K562 (cell line): ENCODE measurements at regions not wholly inside any gene's neighbourhood (a gene's known extent, or its start where the extent isn't known, plus 50 kb on each side); places are given as distances from the start of the nearest gene placed in this dataset.

Experiments
- ATAC-seq: fragments of 200-7000 bp; cut with Tn5 transposase; 3 replicates; pipeline ENCODE4 v1.9.1; 2020; ENCODE audit warnings: moderate library complexity
- BruUV-seq: library from RNA; stranded (reverse); fragments of 400-500 nt; replicated peaks from 2 replicates; lab custom pipeline; 2021; lab: Mats Ljungman, UMichigan
- CTCF ChIA-PET: fragments of 300-600 bp; formaldehyde crosslinking; extraction: SDS; loops from one replicate; lab custom pipeline; 2021; ENCODE audit warnings: low intra/inter-chr PET ratio; lab: Yijun Ruan, JAX
- POLR2A ChIA-PET: fragments of 300-600, 350-650 bp; sonication (Branson Sonifier 250); formaldehyde crosslinking; extraction: SDS; loops from one replicate; lab custom pipeline; 2021; ENCODE audit warnings: antibody characterized with exemption, inconsistent platforms; lab: Yijun Ruan, JAX
- DNase-seq, 4 experiments: peaks; one replicate each; pipeline versions ENCODE4 v3.0.0 to v3.0.0-alpha.2; 2011 to 2018; ENCODE audit warnings: low spot score in 3 of 4, mixed read lengths in 3 of 4; ENCODE audit errors: extremely low read depth in 1 of 4
- FAIRE-seq: peaks from 2 replicates; lab custom pipeline; 2011; peaks lifted over from hg19 to GRCh38; lab: Jason Lieb, UNC
- H2AFZ ChIP-seq: 2 replicates; pipeline ENCODE4 v1.6.0; 2011; ENCODE audit warnings: low read depth, low read length, control low read depth, inconsistent platforms
- H3K27ac ChIP-seq: fragments of 200-600 bp; 3 replicates; pipeline ENCODE4 v1.8.0; 2011; ENCODE audit warnings: low read depth, mild to moderate bottlenecking, control low read depth, inconsistent platforms, low read length, moderate library complexity, mixed read lengths; ENCODE audit errors: extremely low read depth
- H3K27me3 ChIP-seq, 2 experiments: fragments of 300-600 bp in 1 of 2; 2 replicates in 1 of 2; 3 replicates in 1 of 2; pipeline versions ENCODE4 v1.6.0 to v1.8.0; 2011; ENCODE audit warnings: inconsistent platforms in 2 of 2, low read length in 2 of 2, mild to moderate bottlenecking in 1 of 2, mixed read lengths in 1 of 2, moderate library complexity in 1 of 2; ENCODE audit not compliant: control insufficient read depth in 2 of 2, insufficient read depth in 2 of 2
- H3K36me3 ChIP-seq: fragments of 300-600 bp; 3 replicates; pipeline ENCODE4 v1.8.0; 2011; ENCODE audit warnings: mild to moderate bottlenecking, low read length, inconsistent platforms; ENCODE audit not compliant: control insufficient read depth, insufficient read depth
- H3K4me1 ChIP-seq, 2 experiments: fragments of 200-600 bp in 1 of 2; replicated peaks in 1 of 2; 2 replicates in 1 of 2; 3 replicates in 1 of 2; pipeline versions ENCODE4 v1.5.1 to v1.8.0; 2011; ENCODE audit warnings: inconsistent platforms in 2 of 2, low read length in 2 of 2, mild to moderate bottlenecking in 1 of 2, mixed read lengths in 1 of 2, moderate library complexity in 1 of 2; ENCODE audit not compliant: control insufficient read depth in 2 of 2, insufficient read depth in 2 of 2
- H3K4me2 ChIP-seq: 2 replicates; pipeline ENCODE4 v1.6.1; 2011; ENCODE audit warnings: low read length, control low read depth, inconsistent platforms, mixed read lengths; ENCODE audit not compliant: insufficient read depth
- H3K4me3 ChIP-seq: fragments of 200-600 bp; sonication (generic), shearing (Covaris generic); 2 replicates; pipeline ENCODE4 v1.5.1; 2016; ENCODE audit warnings: control low read depth, inconsistent platforms
- H3K79me2 ChIP-seq: fragments of 200-600 bp; 3 replicates; pipeline ENCODE4 v1.8.0; 2011; ENCODE audit warnings: low read length, inconsistent platforms; ENCODE audit not compliant: control insufficient read depth, insufficient read depth
- H3K9ac ChIP-seq, 2 experiments: 2 replicates each; pipeline versions ENCODE4 v1.6.0 to v1.6.1; 2011; ENCODE audit warnings: low read depth in 2 of 2, low read length in 2 of 2, control low read depth in 1 of 2, inconsistent platforms in 1 of 2, mild to moderate bottlenecking in 1 of 2, mixed read lengths in 1 of 2; ENCODE audit not compliant: insufficient read depth in 1 of 2
- H3K9me1 ChIP-seq: one replicate; pipeline ENCODE4 v1.6.0; 2011; ENCODE audit warnings: inconsistent platforms, mild to moderate bottlenecking, low read length, moderate library complexity; ENCODE audit not compliant: control insufficient read depth, insufficient read depth
- H3K9me3 ChIP-seq: replicated peaks from 2 replicates; pipeline ENCODE4 v1.5.1; 2011; ENCODE audit warnings: low read depth, low read length, inconsistent platforms; ENCODE audit not compliant: control insufficient read depth, insufficient read depth
- H4K20me1 ChIP-seq: replicated peaks from 2 replicates; pipeline ENCODE4 v1.6.1; 2011; ENCODE audit warnings: low read length, inconsistent platforms, mixed read lengths; ENCODE audit not compliant: control insufficient read depth, insufficient read depth
- ARID3A ChIP-seq: IDR thresholded peaks from 2 replicates; pipeline ENCODE4 v1.6.1; 2012; ENCODE audit warnings: low read depth, low read length, improper control_type of control experiment, borderline replicate concordance
- BRD4 ChIP-seq: fragments of 200-600 bp; sonication (generic); IDR thresholded peaks from 2 replicates; pipeline ENCODE4 v1.6.1; 2017; ENCODE audit warnings: inconsistent platforms
- DLX4 ChIP-seq: fragments of 250-450 bp; sonication (Bioruptor Pico); IDR thresholded peaks from 2 replicates; pipeline ENCODE4 v1.6.1; 2021; ENCODE audit warnings: mild to moderate bottlenecking
- E4F1 ChIP-seq: fragments of 250-450 bp; sonication (Bioruptor Pico); IDR thresholded peaks from 2 replicates; pipeline ENCODE4 v1.5.0; 2021; ENCODE audit warnings: mild to moderate bottlenecking, borderline replicate concordance
- HDAC1 ChIP-seq, 2 experiments: fragments of 450-650 bp; IDR thresholded peaks; 2 replicates each; pipeline ENCODE4 v1.6.1; 2016 to 2017; ENCODE audit warnings: inconsistent platforms in 1 of 2, mild to moderate bottlenecking in 1 of 2, moderate library complexity in 1 of 2
- JUND ChIP-seq, 2 experiments: IDR thresholded peaks; 2 replicates in 1 of 2; 3 replicates in 1 of 2; pipeline ENCODE4 v1.6.1; 2011; ENCODE audit warnings: borderline replicate concordance in 2 of 2, low read depth in 2 of 2, low read length in 2 of 2, improper control_type of control experiment in 1 of 2, missing biosample characterization in 1 of 2, missing genetic modification characterization in 1 of 2, missing genetic modification reagents in 1 of 2
- KLF6 ChIP-seq: fragments of 250-450 bp; sonication (Bioruptor Pico); IDR thresholded peaks from 2 replicates; pipeline ENCODE4 v1.4.0; 2020; ENCODE audit warnings: mild to moderate bottlenecking, moderate library complexity, borderline replicate concordance
- MCM5 ChIP-seq: fragments of 450-650 bp; IDR thresholded peaks from 2 replicates; pipeline ENCODE4 v1.6.1; 2016; ENCODE audit warnings: low read depth
- MYC ChIP-seq, 2 experiments: fragments of 250-450 bp in 1 of 2; sonication (Bioruptor Pico) in 1 of 2; IDR thresholded peaks; 2 replicates each; pipeline versions ENCODE4 v1.5.1 to v1.6.1; 2012 to 2021; ENCODE audit warnings: low read depth in 2 of 2, borderline replicate concordance in 1 of 2, improper control_type of control experiment in 1 of 2, low read length in 1 of 2, mild to moderate bottlenecking in 1 of 2, moderate library complexity in 1 of 2
- SMARCA5 ChIP-seq: fragments of 450-650 bp; IDR thresholded peaks from 2 replicates; pipeline ENCODE4 v1.6.1; 2016
- ZNF165 ChIP-seq: fragments of 250-450 bp; sonication (Bioruptor Pico); IDR thresholded peaks from 2 replicates; pipeline ENCODE4 v1.4.0; 2020; ENCODE audit warnings: borderline replicate concordance
- ZNF395 ChIP-seq: fragments of 200-800 bp; sonication (Bioruptor generic); IDR thresholded peaks from 2 replicates; pipeline ENCODE4 v1.6.1; 2017; ENCODE audit warnings: missing genetic modification characterization, missing compliant biosample characterization
- ZNF740 ChIP-seq, 3 experiments: fragments of 200-800 bp in 1 of 3; sonication (Bioruptor generic) in 1 of 3; sonication (generic) in 1 of 3; formaldehyde crosslinking in 1 of 3; IDR thresholded peaks; 2 replicates each; pipeline versions ENCODE4 v1.6.1 to v1.8.0; 2016 to 2022; ENCODE audit warnings: mild to moderate bottlenecking in 2 of 3, missing compliant biosample characterization in 2 of 3, missing genetic modification characterization in 2 of 3, missing genetic modification reagents in 1 of 3
- WGBS: fragments of 100-300 bp; shearing (Covaris generic); methylation state at CpG from one replicate; pipeline ENCODE4 v1.1.6; 2016; ENCODE audit warnings: low coverage, mixed read lengths; ENCODE audit not compliant: insufficient coverage; ENCODE audit errors: missing lambda C conversion rate; 5-methylcytosine and 5-hydroxymethylcytosine counted together
- in situ Hi-C: fragments of 300-500 bp; cut with MboI; formaldehyde crosslinking; loops from 4 replicates; pipeline ENCODE4 v1.15.0; 2018; ENCODE audit warnings: inconsistent platforms, mixed read lengths
- intact Hi-C: fragments of 100-400 bp; cut with micrococcal nuclease; formaldehyde crosslinking; loops from 2 replicates; pipeline ENCODE4 v1.14.2; 2022

GRCh38 chr21:16942703-16943102, 570.1 kb upstream of the CXADR start:
- Histone ChIP-seq H3K36me3 (no peaks in the 10 kb centered on the region), H3K27me3 (no peaks in the 10 kb centered on the region), H3K27ac (no peak overlapping the region), H4K20me1 (no peaks in the 10 kb centered on the region), H3K9ac (no peak overlapping the region), H3K9me3 (no peaks in the 10 kb centered on the region; the same call in 1 of the 2 replicates), H3K4me3 (no peak overlapping the region), H3K4me2 (no peak overlapping the region), H2AFZ (no peak overlapping the region), H3K9me1 (no peaks in the 10 kb centered on the region), H3K79me2 (no peaks in the 10 kb centered on the region), H3K4me1 (no peaks in the 10 kb centered on the region)
- ChIA-PET CTCF (no interaction called here), POLR2A (no interaction called here)
- DNase-seq (no peak), FAIRE-seq (no peak), ATAC-seq (no peak)
- WGBS = 3% methylated on average over 4 of the region's 4 CpGs
- intact Hi-C loops (no loop called here), in situ Hi-C loops (no loop called here)
- no TSS peak for BruUV-seq
- TF ChIP-seq JUND (IDR thresholded peaks at IDR 0.05; ENCODE audit: borderline replicate concordance, low read depth, low read length) (no peak), JUND (tag; IDR thresholded peaks at IDR 0.05; ENCODE audit: borderline replicate concordance, low read depth, low read length) (no peak), KLF6 (CRISPR knock-in tag) (no peak), MCM5 (no peak), MYC (IDR thresholded peaks at IDR 0.05; ENCODE audit: low read depth, low read length) (no peak), MYC (CRISPR knock-in tag; IDR thresholded peaks at IDR 0.05; ENCODE audit: borderline replicate concordance, low read depth) (no peak), E4F1 (CRISPR knock-in tag) (no peak), ZNF165 (CRISPR knock-in tag) (no peak), HDAC1 (IDR thresholded peaks at IDR 0.05) (no peak), SMARCA5 (no peak), ARID3A (no peak), ZNF740 (CRISPR knock-in tag; IDR thresholded peaks at IDR 0.05) (no peak), ZNF740 (tag; IDR thresholded peaks at IDR 0.05) (no peak), DLX4 (CRISPR knock-in tag) (no peak), BRD4 (no peak), ZNF395 (no peak)
